GM19035 (cell line): ENCODE measurements at regions not wholly inside any gene's neighbourhood (a gene's known extent, or its start where the extent isn't known, plus 50 kb on each side); places are given as distances from the start of the nearest gene placed in this dataset.
"Not testable (repeated sequence)": the region's sequence is repeated elsewhere in the genome, so short reads cannot be mapped to it uniquely, and the experiment has no call there.

Experiments used
- ATAC-seq: cut with Tn5 transposase; IDR thresholded peaks from one replicate; pipeline ENCODE4 v1.9.1; 2021; ENCODE audit not compliant: unreplicated experiment

DNA sequence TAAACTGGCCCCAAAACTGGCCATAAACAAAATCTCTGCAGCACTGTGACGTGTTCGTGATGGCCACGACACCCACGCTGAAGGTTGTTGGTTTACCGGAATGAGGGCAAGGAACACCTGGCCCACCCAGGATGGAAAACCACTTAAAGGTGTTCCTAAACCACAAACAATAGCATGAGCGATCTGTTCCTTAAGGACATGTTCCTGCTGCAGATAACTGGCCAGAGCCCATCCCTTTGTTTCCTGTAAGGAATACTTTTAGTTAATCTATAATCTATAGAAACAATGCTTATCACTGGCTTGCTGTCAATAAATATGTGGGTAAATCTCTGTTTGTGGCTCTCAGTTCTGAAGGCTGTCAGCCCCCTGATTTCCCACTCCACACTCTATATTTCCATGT lies 305.2 kb upstream of the RPS23 start:
- ATAC-seq = not testable (repeated sequence)

DNA sequence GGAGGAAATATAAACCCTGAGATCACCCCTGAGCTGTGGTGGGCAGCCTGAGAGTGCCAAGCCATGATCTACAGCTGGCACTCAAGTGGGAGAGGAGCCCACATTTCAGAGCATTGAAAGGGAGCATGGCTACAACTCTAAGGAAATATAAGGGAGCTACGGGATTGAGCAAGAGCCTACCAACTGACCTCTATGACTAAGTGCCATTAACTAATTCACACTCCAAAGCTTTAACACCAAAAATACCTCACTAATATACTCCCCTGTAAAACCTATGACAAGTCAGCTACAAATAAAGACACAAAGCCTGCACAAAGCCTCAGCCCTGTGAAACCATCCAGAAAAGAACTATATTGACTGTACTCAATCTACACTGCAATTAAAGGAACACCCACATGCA lies 286.8 kb upstream of the RPS23 start:
- no peak for ATAC-seq

DNA sequence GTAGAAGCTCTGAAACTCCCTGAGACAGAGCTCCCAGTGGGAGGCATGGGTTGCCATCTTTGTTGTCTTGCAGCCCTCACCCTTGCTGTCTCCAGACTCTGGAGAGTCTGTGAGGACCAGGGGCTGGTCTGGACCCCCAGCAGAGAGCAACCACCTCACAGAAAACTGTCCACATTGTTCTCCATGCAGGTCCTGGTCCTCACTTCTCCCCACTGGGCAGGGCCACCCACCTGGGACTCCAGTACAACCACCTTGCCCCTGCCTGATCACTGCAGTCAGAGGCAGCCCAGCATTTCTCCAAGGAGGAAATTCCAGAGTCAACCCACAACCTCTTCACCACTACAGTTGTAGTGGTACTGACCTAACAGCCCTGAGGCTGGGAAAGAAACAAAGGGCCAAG lies 285.6 kb upstream of the RPS23 start:
- no peak for ATAC-seq

DNA sequence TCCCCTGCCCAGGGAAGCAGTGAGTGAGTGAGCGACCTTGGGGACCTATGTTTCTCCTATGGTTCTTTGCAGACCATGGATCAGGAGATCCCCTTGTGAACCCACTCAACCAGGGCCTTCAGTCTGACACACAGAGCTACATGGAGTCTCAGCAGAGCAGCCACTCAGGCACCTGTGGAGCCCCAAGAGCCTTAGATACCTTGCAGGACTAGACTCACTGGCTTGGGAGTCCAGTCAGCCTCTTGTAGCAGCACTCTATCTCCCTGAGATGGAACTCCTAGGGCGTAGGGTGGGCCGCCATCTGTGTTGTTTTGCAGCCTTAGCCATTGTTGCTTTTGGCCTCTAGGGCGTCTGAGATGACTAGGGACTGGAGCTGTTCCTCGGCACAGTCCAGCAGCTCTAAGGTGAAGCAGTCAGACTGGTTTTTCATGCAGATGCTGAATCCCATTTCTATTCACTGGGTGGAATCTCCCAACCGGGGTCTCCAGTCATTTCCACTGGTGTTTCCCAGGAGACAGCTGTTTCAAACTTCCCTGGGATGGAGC lies 284.6 kb upstream of the RPS23 start:
- no peak for ATAC-seq

DNA sequence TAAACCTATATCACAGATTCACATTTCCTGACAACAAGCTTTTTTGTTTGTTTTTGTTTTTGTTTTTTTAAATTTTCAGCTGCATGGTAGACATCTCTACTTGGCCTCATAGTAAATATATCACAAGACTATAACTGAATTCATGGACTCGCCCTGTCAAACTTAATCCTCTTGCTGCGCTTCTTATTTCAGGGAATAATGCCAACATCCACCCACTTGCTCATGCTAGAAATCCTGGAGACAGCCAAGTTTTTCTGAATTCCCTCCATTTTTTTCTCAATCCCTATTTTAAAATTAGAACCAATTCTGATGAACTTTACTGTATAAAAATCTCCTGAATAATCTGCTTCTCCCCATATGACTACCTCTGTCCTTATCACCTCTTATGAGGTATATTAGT lies 283.6 kb upstream of the RPS23 start:
- ATAC-seq = no peak

DNA sequence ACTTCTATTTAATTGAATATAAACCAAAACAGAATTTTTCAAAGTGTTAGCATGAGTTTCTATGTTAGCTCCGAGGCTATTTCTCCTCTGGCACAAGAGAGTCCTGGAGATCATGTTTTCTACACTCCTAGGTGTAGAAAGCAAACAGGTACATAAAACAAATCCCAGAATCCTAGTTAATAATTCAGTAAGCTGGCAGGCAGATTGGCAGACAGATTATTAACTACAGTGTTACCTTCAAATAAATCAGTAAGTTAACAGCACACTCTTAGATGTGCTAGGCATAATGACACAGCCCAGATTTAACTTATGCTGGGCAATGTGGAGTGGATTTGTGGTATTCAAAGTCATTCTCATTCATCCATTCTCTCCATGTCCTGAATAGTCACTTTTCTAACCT lies 282.8 kb upstream of the RPS23 start:
- ATAC-seq = no peak

DNA sequence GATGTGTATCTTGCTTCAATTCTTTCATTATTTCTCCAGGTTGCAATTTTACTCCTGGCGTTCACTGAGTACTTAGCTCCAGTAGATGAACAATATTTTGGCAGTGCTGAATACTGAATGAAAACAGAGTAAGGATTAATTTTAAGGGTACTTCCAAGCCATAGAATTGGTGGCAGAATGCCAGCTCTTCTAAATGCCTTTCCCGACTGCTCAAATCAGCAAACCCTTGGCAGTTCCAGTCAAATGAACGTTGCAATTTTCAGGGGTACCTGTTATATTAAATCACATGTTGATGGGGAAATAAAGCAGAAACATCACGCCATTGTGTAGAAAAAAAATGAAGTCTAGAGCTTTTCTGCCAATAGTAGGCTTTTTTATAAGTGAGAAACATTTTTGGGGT lies 282.4 kb upstream of the RPS23 start:
- ATAC-seq = no peak

DNA sequence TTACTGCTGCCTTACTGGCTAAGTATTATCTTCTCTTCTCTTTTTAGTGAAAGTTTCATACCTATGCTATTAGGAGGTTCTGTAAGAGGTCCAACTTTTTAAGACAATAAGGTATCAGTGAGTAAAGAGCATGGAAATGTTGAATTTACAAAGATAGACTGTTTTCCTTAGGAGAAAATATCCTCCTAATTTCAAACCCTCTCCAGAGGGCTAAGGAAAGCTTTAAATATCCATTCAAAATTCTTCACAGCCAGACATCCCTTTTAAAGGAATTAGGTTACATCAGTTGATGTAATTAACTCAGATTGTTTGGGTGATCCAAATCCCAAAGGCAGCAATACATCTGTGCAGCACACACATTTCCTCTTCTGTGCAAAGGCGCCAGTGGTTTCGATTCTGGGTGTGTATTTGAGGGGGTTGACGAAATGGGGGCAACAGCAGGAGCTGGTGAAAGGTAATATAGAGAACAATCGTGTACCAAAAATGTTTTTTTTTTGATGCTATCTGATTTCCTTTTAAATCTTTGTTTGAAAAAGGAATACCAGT lies 273.8 kb upstream of the RPS23 start:
- ATAC-seq = no peak

DNA sequence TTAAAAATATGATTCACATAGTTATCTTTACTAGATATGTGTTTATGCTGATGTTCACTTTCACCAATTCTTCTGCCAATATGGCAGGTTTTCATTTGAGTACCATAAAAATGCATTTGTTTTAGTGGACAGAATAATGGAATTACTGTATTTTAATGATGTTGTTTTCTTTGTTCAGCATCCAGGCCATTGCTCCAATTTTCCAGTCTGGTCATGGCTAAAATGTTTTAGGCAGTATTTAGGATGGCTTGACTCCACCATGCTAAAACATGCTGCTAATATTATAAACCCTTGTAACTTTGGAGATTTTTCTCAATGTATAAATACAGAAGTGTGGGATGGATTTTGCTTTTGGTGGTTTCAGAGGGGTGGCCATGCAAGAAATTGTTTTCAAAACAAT lies 273.0 kb upstream of the RPS23 start:
- no peak for ATAC-seq

DNA sequence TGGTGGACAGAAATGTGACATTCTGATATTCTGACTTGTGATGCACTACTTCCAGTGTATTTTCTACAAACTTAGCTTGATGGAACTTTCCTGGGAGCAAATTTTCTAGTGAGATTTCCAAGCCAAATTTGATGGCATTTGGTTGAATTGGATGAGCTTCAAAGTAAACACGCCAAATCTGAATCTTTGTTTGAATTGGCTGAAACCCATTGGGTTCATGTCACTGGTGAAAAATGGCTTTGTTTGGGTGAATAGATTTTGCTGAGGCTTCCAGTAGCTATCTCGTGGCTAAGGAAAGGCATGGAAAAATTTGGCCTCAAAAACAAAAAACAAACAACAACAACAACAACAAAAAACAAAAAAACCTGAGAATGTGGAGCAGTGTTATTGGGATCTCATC lies 271.1 kb upstream of the RPS23 start:
- ATAC-seq = no peak

DNA sequence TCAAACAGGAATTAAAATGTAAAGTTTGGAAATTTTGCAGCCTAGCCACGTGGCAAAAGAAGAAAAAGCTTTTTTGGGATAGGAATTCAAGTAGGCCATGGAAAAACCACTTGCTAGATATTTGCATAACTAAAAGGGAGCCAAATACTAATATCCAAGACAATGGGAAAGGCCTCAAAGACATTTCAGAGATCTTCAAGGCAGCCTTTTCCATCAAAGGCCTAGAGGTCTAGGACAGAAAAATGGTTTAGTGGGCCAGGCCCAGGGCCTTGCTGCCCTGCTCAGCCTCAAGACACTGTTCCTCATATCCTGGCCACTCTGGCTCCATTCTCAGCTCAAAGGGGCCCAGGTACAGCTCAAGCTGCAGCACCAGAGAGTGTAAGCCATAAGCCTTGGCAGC lies 265.9 kb upstream of the RPS23 start:
- ATAC-seq = no peak

DNA sequence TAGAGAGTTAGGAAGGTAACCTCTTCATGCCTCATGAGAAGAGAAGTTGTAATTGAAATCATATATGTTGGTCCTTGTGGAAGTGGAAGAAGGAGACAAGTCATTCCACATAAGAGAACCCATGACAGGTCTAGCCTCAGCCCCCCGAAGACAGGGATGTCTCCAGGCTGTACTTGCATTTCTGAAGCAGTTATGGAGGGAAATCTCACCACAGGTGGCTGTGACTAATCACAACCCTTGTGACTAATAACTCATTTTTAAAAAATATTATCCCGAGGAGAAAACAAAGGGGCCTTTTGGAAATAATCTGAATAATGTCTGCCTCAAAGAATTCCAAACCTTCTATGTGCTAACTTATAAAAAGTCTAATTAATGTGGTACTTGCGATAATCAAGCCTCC lies 262.1 kb upstream of the RPS23 start:
- ATAC-seq = no peak

DNA sequence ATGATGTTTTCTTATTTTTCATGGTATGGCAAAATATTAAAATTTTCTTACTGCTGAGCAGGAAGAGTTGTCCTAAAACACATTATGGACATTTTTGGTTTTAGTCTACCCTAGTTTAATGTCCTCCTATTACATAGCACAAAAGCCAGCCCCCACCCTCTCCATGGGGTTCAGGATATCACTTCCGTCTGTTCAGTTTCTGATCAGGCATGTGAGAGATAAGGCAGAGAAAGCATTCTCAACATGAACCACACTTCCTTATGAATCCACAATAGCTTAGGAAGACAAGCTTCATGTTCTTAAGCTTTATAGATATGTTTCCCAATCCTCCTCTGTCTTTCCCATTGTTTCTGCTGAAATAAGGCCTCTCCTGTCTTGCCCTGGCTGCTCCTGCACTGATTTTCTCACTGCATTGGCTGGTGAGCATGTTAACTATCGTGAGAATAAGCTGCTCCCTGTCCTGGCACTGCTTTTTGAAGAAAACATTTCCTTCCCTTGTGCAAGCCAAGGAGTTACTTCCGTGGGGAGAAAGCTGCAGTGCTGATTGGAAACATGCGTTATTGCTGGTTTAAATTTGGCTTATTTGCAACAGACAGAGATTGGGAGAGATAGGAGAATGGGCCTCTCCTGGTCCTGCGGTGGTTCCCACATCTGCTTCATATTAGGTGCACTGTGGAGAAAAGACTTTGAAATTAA lies 260.3 kb upstream of the RPS23 start:
- no peak for ATAC-seq

DNA sequence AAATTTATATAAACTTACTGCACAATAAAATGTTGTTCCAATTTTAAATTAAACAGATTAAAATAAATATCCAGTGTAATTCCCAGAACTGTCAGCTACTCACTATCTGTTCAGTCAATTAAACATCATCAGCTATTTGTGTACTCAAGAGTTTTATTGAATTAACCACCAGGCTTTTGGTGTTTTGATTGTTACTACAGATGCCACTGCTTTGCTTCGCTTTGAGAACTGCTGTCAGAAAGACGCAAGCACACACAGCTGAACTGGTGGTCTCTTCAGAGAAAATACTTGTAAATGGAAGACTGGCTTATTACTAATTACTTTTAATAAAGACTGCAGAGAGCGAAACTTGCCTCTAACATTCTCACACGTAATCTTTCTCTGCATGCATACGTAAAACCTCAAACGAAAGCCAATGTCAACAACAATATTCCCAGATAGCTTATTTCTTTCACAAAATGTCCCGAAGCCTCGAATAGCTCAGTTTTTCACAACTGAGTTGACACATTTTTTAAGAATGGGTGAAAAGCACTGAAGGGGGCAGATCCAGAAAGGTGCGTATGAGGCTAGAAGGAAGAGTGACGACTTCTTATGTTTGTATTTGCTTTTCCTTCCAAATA lies 259.6 kb upstream of the RPS23 start:
- no peak for ATAC-seq

DNA sequence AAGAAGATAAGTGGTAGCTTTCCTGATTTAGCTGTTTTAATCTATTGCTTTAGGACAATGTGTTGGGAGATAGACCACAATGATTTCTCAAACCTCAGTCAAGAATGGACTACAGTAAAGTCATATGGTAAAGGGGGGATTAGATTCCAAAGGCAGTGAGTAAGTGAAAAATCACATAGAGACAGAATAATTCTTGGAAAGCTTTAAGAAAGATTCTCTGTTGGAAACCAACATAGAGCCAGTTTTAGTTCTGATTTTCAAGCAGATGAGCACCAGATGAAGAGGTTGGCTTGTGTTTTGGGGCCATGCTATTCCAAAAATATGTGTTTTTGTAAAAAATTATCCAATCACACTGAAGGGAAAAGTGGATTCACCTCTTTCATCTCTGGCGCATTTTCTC lies 256.8 kb upstream of the RPS23 start:
- no peak for ATAC-seq

DNA sequence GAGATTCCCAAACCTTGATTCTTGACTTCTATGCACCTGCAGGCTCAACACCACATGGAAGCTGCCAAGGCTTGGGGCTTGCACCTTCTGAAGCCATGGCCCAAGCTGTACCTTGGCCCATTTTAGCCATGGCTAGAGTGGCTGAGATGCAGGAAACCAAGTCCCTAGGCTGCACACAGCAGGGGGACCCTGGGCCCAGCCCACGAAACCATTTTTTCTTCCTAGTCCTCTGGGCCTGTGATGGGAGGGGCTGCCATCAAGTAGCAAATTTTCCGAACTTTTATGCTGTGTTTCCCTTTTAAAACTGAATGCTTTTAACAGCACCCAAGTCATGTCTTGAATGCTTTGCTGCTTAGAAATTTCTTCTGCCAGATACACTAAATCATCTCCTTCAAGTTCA lies 253.9 kb upstream of the RPS23 start:
- ATAC-seq = not testable (repeated sequence)

DNA sequence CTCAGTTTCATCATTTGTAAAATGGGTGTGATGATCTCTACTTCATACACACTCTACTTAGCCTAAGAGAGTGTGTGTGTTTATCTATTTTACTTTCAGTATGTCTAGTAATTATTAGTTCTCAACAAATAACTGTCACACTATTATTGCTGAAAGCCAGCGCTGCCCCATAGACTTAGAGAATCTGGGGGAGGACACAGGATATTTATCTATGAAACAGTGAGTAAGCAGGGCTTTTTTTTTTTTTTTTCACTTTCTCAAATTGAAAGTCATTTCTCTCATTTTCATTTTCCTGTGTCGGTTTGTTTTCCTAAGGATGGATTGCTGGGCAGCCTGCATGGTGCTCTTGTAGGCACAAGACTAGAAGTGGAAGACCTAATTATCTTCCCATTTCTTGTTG lies 248.4 kb upstream of the RPS23 start:
- ATAC-seq = no peak

DNA sequence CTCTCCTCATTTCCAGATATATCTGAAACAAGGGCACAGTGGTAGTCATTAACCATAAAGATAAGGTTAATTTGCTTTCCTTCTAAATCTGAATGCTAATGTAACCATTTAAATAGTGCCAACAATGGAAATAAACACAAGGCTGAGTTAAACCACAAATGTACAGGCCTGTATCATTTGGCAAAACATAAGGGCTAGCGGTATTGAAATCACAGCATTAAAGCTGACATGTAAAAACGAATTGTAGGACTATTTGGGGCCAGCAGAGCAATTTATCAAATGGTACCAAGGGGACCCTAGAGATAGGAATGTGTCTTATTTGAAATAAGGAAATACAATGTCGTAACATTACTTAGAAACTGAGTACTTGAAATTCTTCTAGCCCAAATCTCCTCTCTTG lies 247.5 kb upstream of the RPS23 start:
- no peak for ATAC-seq

DNA sequence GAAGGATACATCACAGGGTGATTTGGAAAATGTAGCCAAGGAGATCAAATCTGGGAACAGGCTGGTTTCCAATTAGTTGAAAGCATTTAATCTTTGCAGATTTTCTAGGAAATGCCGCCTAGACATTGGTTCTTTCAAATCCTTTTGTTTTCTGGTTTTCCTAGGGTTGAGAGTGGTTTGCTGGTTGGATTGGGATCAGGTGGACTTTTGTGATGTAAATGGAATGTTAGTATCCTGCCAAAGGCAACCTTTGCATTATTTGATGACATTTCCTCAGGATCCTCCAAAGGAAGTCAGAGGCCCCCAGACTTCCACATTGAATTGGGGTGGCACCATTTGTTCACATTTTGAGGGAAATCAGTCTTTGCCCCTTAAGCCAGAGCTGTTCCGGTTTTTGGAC lies 245.5 kb upstream of the RPS23 start:
- ATAC-seq = no peak

DNA sequence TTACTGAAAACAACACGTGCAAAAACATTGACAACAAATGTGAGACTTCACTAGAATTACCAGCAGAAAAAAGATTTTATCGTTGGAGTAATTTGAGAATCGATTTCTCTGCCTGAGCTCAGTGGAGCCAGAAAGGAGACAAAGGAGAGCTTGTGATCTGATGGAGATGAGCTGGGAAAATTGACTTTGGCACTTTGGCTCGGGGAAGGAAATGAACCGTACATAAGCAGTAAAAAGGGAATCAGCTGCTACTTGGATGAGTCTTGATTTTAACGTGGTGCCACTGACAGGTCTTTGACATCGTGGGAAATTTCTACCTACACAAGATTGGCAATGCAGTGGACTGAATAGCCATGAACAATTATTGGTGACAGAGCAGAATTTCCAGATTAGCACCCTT lies 244.7 kb upstream of the RPS23 start:
- ATAC-seq = no peak

DNA sequence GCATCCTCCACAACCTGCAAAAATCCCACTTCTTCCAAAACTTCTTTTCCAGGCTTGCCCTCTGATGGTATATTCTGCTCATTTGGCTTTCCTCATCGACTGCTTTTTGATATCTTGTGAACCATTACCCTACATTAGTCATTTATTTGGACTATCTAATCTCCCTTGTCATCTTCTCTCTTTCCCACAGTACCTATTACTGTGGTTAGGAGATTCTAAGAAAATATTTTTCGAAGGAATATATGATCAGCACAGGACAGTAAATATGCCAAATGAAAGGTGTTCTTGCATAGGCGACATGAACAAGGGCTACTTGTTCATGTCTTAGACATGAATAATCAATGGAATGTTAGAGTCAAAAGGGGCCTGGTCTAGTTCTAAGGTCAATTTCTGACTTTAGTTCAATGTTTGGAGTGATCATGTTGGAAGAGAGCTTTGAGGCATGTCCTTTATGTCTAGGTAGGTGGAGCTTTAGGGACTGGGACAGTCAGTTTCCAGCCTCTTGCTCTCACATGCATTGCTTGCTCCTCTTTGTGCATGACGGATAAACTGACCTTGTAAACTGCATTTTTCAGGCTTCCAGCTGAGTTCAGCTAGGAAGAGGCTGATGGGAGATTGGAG lies 243.4 kb upstream of the RPS23 start:
- ATAC-seq = no peak

DNA sequence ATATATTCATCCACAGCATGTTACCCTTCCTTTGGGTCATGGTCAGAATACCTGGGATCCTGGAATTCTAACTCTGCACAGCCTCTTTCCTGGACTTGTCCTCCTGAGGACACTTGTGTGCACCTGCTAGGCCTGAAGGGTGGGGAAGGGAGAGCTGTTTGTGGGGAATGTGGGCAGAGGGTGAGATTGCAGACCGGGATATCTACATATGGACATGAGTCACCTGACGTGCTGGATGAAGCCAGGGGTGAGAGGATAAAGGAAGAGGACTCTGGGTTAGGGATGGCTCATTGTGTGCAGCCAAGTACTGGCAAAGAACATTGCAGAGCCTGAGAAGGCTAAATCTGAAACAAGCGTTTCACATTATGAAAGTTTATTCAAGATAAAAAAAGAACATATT lies 241.4 kb upstream of the RPS23 start:
- no peak for ATAC-seq
